Hepatocyte (in vitro differentiated cells): ENCODE measurements at regions not wholly inside any gene's neighbourhood (a gene's known extent, or its start where the extent isn't known, plus 50 kb on each side); places are given as distances from the start of the nearest gene placed in this dataset.

Experiments
- CTCF ChIP-seq: fragments of 200-600 bp; sonication (generic); IDR thresholded peaks from 2 replicates; pipeline ENCODE4 v1.5.1; 2016; ENCODE audit warnings: antibody characterized with exemption, mild to moderate bottlenecking; ENCODE audit not compliant: poor library complexity
- EZH2 ChIP-seq: fragments of 200-600 bp; sonication (generic); IDR thresholded peaks from 2 replicates; pipeline ENCODE4 v1.6.1; 2016; ENCODE audit warnings: antibody characterized with exemption, mild to moderate bottlenecking, borderline replicate concordance

DNA sequence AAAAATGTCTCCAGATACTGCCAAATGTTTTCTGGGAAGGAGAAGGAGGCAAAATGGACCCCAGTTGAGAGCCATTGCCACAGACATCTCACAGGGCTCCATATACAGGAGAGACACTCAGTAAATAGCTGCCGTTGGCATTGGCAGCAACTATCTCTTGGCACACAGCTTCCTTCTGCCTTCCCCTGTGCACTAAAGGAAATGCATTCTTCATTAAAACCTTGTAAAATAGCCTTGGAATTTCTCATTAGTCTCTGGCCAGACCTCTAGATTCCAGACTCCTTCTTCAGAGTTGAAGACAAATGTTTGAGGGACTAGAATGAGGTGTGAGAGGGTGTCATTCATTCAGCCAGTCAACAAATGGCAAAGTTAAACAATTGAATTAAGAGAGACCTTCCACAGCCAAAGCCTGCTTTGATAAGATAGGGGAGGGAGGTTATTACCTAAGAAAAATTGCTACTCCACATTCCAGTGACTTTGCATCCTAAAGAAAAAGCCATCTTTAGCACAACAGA lies 223.9 kb upstream of the HS3ST3A1 start:
- no peak for TF ChIP-seq CTCF
- TF ChIP-seq EZH2 = no peak
